ENCODE measurements at regions not wholly inside any gene's neighbourhood (a gene's known extent, or its start where the extent isn't known, plus 50 kb on each side); places are given as distances from the start of the nearest gene placed in this dataset.
A peak's percentile ranks its signal among the peaks of the same experiment; 100 is the strongest.

DNA sequence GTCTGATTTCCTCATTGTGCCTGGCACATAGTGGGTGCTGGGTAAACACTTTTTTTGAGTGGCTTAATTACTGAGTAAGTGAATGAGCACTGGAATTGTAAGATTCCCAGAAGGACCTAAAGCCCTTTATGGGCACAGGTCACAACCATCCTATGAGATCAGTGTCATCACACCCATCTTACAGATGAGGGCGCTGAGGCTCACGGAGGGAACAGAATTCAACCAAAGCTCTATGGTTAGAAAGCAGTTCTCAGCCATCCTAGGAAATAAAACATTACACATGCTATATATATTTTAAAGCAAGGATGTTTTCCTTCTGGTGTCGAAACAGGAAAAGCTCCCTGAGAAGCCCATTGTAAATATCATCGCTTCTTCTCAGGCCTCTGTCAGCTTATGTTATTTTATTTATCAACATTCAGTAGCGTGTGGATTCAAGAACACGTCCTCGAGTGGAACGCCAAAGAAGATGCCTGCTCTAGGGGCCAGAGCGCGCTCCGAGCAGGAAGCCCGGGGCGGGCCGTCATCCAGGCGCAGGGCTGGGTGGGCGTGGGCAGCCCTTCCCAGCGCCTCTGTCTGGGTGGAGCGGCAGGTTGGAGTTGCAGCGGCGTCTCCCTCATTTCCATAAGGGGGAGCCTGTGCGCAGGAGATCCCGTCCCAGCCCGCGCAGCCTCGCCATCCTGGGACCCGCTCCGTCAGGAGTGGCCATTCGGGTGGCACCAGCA lies 155.8 kb upstream of the SMIM23 start:
- TF ChIP-seq, protein P1, sequence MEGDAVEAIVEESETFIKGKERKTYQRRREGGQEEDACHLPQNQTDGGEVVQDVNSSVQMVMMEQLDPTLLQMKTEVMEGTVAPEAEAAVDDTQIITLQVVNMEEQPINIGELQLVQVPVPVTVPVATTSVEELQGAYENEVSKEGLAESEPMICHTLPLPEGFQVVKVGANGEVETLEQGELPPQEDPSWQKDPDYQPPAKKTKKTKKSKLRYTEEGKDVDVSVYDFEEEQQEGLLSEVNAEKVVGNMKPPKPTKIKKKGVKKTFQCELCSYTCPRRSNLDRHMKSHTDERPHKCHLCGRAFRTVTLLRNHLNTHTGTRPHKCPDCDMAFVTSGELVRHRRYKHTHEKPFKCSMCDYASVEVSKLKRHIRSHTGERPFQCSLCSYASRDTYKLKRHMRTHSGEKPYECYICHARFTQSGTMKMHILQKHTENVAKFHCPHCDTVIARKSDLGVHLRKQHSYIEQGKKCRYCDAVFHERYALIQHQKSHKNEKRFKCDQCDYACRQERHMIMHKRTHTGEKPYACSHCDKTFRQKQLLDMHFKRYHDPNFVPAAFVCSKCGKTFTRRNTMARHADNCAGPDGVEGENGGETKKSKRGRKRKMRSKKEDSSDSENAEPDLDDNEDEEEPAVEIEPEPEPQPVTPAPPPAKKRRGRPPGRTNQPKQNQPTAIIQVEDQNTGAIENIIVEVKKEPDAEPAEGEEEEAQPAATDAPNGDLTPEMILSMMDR (IDR thresholded peaks at IDR 0.05): no peak
- DNase-seq (ENCODE audit: low spot score) (no peak), ATAC-seq (ENCODE audit: low FRiP score) (peak; percentile 94)

DNA sequence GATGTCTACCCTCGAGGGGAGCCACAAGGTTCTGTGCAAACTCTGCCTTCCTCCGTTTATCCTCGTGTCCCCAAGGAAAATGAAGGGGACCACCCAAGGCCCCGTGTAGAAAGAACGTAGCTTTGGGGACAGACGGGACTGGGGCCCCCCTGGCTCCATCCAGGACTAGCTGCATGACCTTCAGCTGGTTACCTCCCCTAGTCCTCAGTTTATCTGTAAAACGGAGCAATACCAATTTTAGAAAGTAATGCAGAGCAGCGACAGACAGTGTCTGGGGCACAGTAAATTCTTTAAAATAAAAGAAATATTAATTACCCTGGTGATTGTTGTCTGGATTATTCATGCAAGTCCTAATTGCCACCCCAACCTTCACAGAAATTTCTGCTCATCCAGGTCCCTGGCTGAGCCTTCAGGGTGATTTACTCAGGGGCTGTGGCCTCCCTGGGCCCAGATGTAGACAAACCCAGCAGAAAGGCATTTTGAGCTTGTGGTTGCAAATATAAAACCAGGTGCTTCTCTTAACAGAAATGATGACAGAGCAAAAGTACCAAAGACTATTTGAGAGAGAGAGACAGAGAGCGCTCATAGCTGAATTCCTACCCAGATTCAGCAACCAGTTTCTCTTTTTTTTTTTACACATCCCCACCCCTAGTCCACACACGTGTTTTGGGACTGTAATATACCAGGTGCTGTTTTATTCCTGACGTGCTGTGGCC lies 155.1 kb upstream of the SMIM23 start:
- TF ChIP-seq, protein P1 (IDR thresholded peaks at IDR 0.05): no peak
- no peak for DNase-seq (ENCODE audit: low spot score)
- no peak for ATAC-seq (ENCODE audit: low FRiP score)

DNA sequence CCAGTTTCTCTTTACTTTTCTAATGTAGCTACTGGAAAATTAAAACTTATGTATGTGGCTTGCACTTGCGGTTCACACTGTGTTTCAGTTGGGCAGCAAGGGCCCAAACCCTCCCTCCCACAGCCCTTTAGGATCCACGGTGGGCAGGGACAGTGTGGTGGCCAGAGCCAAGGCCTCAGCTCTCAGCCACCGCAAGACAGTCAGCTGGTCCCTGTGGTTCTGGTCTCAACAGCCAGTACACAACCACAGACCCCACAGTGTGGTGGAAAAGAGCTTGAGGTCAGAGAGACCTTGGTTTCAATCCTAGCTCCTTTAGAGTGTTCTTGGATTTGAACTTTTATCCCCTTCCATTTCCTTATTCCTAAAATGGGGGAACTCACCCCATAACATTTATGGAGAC lies 153.0 kb upstream of the SMIM23 start:
- ATAC-seq (ENCODE audit: low FRiP score): no peak
- TF ChIP-seq, protein P1 (IDR thresholded peaks at IDR 0.05): no peak
- DNase-seq (ENCODE audit: low spot score): no peak

DNA sequence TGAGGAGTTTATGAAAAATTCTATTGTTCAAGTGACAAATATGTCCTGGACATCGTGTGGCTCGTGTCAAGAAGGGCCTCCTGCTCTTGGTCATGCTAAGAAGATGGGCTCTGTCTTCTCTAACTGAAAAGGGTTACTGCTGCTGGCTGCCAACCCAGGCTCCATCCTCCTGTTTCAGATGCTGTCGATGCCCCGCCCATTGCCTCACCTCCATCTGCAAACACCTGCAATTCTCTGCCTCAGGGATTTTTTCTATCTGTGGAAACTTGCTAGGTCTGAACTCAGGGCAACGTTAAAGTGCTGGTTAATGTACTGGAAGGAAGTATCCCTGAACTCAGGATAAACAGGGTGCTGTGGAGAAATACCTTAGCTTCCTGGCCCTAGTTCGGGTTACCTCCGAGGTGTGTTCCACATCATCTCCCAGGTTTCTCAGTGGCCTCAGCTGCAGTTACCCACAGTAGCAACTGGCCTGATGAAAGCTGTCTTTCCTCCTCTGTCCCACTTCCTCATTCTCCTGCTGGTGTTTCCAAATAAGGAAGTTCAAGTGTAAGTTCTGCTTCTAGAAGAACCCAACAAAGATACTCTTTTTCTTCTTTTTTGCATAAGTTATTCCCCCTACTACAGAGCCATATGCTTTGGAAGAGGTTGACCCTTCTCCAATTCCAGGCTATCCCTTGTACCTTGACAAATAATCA lies 151.7 kb upstream of the SMIM23 start:
- DNase-seq (ENCODE audit: low spot score) (no peak), ATAC-seq (ENCODE audit: low FRiP score) (no peak)
- TF ChIP-seq, protein P1 (IDR thresholded peaks at IDR 0.05): no peak

DNA sequence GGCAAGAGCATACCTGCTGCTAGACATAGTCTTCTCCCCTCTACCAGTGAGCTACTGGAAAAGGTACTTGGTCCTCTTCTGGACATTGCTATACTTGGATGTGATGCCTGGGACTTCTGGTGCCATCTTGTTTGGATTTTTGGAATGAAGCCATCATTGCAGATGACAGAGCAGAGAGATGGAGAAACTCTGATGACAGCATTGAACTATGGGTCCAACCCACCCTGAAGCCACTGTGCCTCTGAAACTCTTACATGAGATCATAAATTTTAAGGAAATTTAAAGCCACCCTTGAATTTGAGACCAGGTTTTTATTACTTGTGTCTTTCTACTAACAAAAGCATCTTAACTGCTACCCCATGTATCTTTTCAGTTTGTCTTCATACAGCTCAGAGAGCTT lies 151.1 kb upstream of the SMIM23 start:
- TF ChIP-seq, protein P1 (IDR thresholded peaks at IDR 0.05): no peak
- DNase-seq (ENCODE audit: low spot score): no peak
- ATAC-seq (ENCODE audit: low FRiP score): no peak

DNA sequence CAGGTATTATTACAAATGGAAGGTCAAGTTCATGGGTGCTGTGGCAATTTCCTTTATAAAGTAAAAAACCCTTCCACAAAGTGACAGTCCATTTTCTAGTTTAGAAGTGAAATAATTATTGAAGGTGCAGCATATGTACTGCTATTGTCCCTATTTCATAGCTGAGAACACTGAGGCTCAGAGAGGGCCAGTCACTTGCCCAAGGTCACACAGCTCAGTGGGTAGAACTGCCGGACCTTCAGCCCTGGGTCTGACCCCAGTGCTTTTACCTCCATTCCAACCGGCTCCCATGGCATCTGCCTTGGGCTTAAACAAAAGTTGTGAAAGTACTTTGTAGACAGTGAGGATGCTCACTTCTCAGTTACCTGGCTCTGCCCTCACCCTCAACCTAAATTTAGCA lies 150.6 kb upstream of the SMIM23 start:
- DNase-seq (ENCODE audit: low spot score) (no peak), ATAC-seq (ENCODE audit: low FRiP score) (no peak)
- TF ChIP-seq, protein P1 (IDR thresholded peaks at IDR 0.05): no peak
